ENCODE measurements at regions not wholly inside any gene's neighbourhood (a gene's known extent, or its start where the extent isn't known, plus 50 kb on each side); places are given as distances from the start of the nearest gene placed in this dataset.

GRCh38 chr10:20601941-20602461 lies 295.1 kb downstream of the NEBL start:
- no peaks in the 10 kb centered on the region for H3K9me3 Mint-ChIP-seq (ENCODE audit: unreplicated experiment)
- no peak overlapping the region for H3K27ac Mint-ChIP-seq (ENCODE audit: unreplicated experiment)

GRCh38 chr10:20598590-20598989 lies 298.5 kb downstream of the NEBL start:
- peaks cover 1% of the 10 kb centered on the region for H3K27me3 Mint-ChIP-seq (ENCODE audit: unreplicated experiment)
- peaks cover 4% of the 10 kb centered on the region for H3K4me1 Mint-ChIP-seq (ENCODE audit: unreplicated experiment)
- no peaks in the 10 kb centered on the region for H3K36me3 Mint-ChIP-seq (ENCODE audit: low read depth, unreplicated experiment)
- no peak overlapping the region for H3K4me3 Mint-ChIP-seq (ENCODE audit: unreplicated experiment)
- H3K9me3 Mint-ChIP-seq (ENCODE audit: unreplicated experiment) = no peaks in the 10 kb centered on the region
- TF ChIP-seq CTCF (IDR thresholded peaks at IDR 0.05; ENCODE audit: unreplicated experiment) = no peak
- DNase-seq (ENCODE audit: low spot score) = no peak
- H3K27ac Mint-ChIP-seq (ENCODE audit: unreplicated experiment) = no peak overlapping the region

More at GRCh38 chr10:20601941-20602461, 295.1 kb downstream of the NEBL start:
- H3K36me3 Mint-ChIP-seq (ENCODE audit: low read depth, unreplicated experiment) = no peaks in the 10 kb centered on the region
- peaks cover 6% of the 10 kb centered on the region for H3K4me1 Mint-ChIP-seq (ENCODE audit: unreplicated experiment)
- H3K27me3 Mint-ChIP-seq (ENCODE audit: unreplicated experiment) = peaks cover 1% of the 10 kb centered on the region
- DNase-seq (ENCODE audit: low spot score) = no peak
- H3K4me3 Mint-ChIP-seq (ENCODE audit: unreplicated experiment) = no peak overlapping the region
- TF ChIP-seq CTCF (IDR thresholded peaks at IDR 0.05; ENCODE audit: unreplicated experiment) = no peak

- Mint-ChIP-seq H3K4me3 (ENCODE audit: unreplicated experiment) (no peak overlapping the region), H3K36me3 (ENCODE audit: low read depth, unreplicated experiment) (no peaks in the 10 kb centered on the region), H3K27ac (ENCODE audit: unreplicated experiment) (peak overlapping the region; percentile 12), H3K4me1 (ENCODE audit: unreplicated experiment) (peaks cover 4% of the 10 kb centered on the region), H3K9me3 (ENCODE audit: unreplicated experiment) (no peaks in the 10 kb centered on the region), H3K27me3 (ENCODE audit: unreplicated experiment) (peaks cover 1% of the 10 kb centered on the region)
- DNase-seq (ENCODE audit: low spot score) = no peak
- TF ChIP-seq CTCF (IDR thresholded peaks at IDR 0.05; ENCODE audit: unreplicated experiment) = no peak
Measured at GRCh38 chr10:20596911-20597310, 300.2 kb downstream of the NEBL start.

GRCh38 chr10:20596065-20596755 lies 300.9 kb downstream of the NEBL start:
- no peak for TF ChIP-seq CTCF (IDR thresholded peaks at IDR 0.05; ENCODE audit: unreplicated experiment)
- peak overlapping the region; percentile 21 for H3K27ac Mint-ChIP-seq (ENCODE audit: unreplicated experiment)
- no peaks in the 10 kb centered on the region for H3K36me3 Mint-ChIP-seq (ENCODE audit: low read depth, unreplicated experiment)
- peaks cover 1% of the 10 kb centered on the region for H3K27me3 Mint-ChIP-seq (ENCODE audit: unreplicated experiment)
- no peak overlapping the region for H3K4me3 Mint-ChIP-seq (ENCODE audit: unreplicated experiment)
- no peaks in the 10 kb centered on the region for H3K9me3 Mint-ChIP-seq (ENCODE audit: unreplicated experiment)
- DNase-seq (ENCODE audit: low spot score) = no peak
- peaks cover 4% of the 10 kb centered on the region for H3K4me1 Mint-ChIP-seq (ENCODE audit: unreplicated experiment)

GRCh38 chr10:20593649-20594048 lies 303.5 kb downstream of the NEBL start:
- Mint-ChIP-seq H3K27me3 (ENCODE audit: unreplicated experiment) (peaks cover 1% of the 10 kb centered on the region), H3K4me1 (ENCODE audit: unreplicated experiment) (peaks cover 11% of the 10 kb centered on the region), H3K4me3 (ENCODE audit: unreplicated experiment) (no peak overlapping the region), H3K36me3 (ENCODE audit: low read depth, unreplicated experiment) (no peaks in the 10 kb centered on the region), H3K27ac (ENCODE audit: unreplicated experiment) (no peak overlapping the region), H3K9me3 (ENCODE audit: unreplicated experiment) (no peaks in the 10 kb centered on the region)
- DNase-seq (ENCODE audit: low spot score) = no peak
- no peak for TF ChIP-seq CTCF (IDR thresholded peaks at IDR 0.05; ENCODE audit: unreplicated experiment)

All from endothelial cell (in vitro differentiated cells).